GM12878 (cell line): ENCODE measurements at regions not wholly inside any gene's neighbourhood (a gene's known extent, or its start where the extent isn't known, plus 50 kb on each side); places are given as distances from the start of the nearest gene placed in this dataset.

Experiments
- ATAC-seq: fragments of 200-7000 bp; cut with Tn5 transposase; 3 replicates; pipeline ENCODE4 v1.9.1; 2020; ENCODE audit warnings: mild to moderate bottlenecking, moderate library complexity
- BruUV-seq: library from RNA; stranded (reverse); fragments of 400-500 nt; replicated peaks from 2 replicates; lab custom pipeline; 2021; lab: Mats Ljungman, UMichigan
- CTCF ChIA-PET: fragments of 300-600 bp; sonication (Branson Sonifier 250); formaldehyde crosslinking; extraction: SDS; loops from one replicate; lab custom pipeline; 2021; ENCODE audit warnings: inconsistent platforms; lab: Yijun Ruan, JAX
- POLR2A ChIA-PET: fragments of 350-600 bp; formaldehyde crosslinking; extraction: SDS; loops from one replicate; lab custom pipeline; 2021; ENCODE audit warnings: inconsistent platforms; lab: Charles Lee
- RAD21 ChIA-PET: fragments of 300-600 bp; sonication (Branson Sonifier 250); formaldehyde crosslinking; loops from one replicate; lab custom pipeline; 2023; ENCODE audit warnings: antibody characterized with exemption; ENCODE audit not compliant: unreplicated experiment; lab: Charles Lee
- SMC1A ChIA-PET: fragments of 300-600 bp; sonication (Branson Sonifier 250); formaldehyde crosslinking; loops from one replicate; lab custom pipeline; 2023; ENCODE audit not compliant: unreplicated experiment, uncharacterized antibody; lab: Charles Lee
- DNase-seq: peaks from one replicate; pipeline ENCODE4 v3.0.0-alpha.2; 2011; ENCODE audit warnings: low read depth, low spot score
- FAIRE-seq: peaks from 3 replicates; lab custom pipeline; 2011; peaks lifted over from hg19 to GRCh38; lab: Jason Lieb, UNC
- H2AFZ ChIP-seq: 2 replicates; pipeline ENCODE4 v1.6.0; 2011; ENCODE audit warnings: low read depth, low read length, control low read depth; ENCODE audit not compliant: control insufficient read depth
- H3K27ac ChIP-seq: 2 replicates; pipeline ENCODE4 v1.5.1; 2011; ENCODE audit warnings: control low read depth; ENCODE audit not compliant: control insufficient read depth, insufficient read depth
- H3K27me3 ChIP-seq, 2 experiments: replicated peaks in 1 of 2; 2 replicates each; pipeline versions ENCODE4 v1.6.0 to v1.6.1; 2011; ENCODE audit warnings: low read length in 1 of 2; ENCODE audit not compliant: control insufficient read depth in 2 of 2, insufficient read depth in 2 of 2
- H3K36me3 ChIP-seq, 2 experiments: 2 replicates each; pipeline ENCODE4 v1.5.1; 2011; ENCODE audit warnings: low read length in 1 of 2; ENCODE audit not compliant: control insufficient read depth in 2 of 2, insufficient read depth in 2 of 2
- H3K4me1 ChIP-seq: 2 replicates; pipeline ENCODE4 v1.6.1; 2011; ENCODE audit warnings: mild to moderate bottlenecking, low read length, moderate library complexity, mixed read lengths; ENCODE audit not compliant: control insufficient read depth, insufficient read depth
- H3K4me2 ChIP-seq: 2 replicates; pipeline ENCODE4 v1.6.0; 2011; ENCODE audit warnings: control low read depth; ENCODE audit not compliant: control insufficient read depth, insufficient read depth
- H3K4me3 ChIP-seq: fragments of 200-600 bp; sonication (generic); 2 replicates; pipeline ENCODE4 v1.5.1; 2016
- H3K79me2 ChIP-seq: 2 replicates; pipeline ENCODE4 v1.6.0; 2011; ENCODE audit warnings: low read length; ENCODE audit not compliant: control insufficient read depth, insufficient read depth
- H3K9ac ChIP-seq: 2 replicates; pipeline ENCODE4 v1.8.0; 2011; ENCODE audit warnings: low read length, control low read depth, mixed read lengths; ENCODE audit not compliant: control insufficient read depth, insufficient read depth
- H3K9me3 ChIP-seq: replicated peaks from 3 replicates; pipeline ENCODE4 v1.5.1; 2011; ENCODE audit warnings: mild to moderate bottlenecking, low read length; ENCODE audit not compliant: control insufficient read depth, insufficient read depth
- H4K20me1 ChIP-seq: 2 replicates; pipeline ENCODE4 v1.6.0; 2011; ENCODE audit not compliant: control insufficient read depth, insufficient read depth
- BACH1 ChIP-seq: fragments of 450-650 bp; IDR thresholded peaks from 2 replicates; pipeline ENCODE4 v1.6.1; 2017; ENCODE audit warnings: mild to moderate bottlenecking, borderline replicate concordance
- CBX3 ChIP-seq: fragments of 200-600 bp; sonication (generic); IDR thresholded peaks from 2 replicates; pipeline ENCODE4 v1.6.1; 2016; ENCODE audit warnings: low read depth, borderline replicate concordance
- CBX5 ChIP-seq: sonication (generic); IDR thresholded peaks from 2 replicates; pipeline ENCODE4 v1.6.1; 2016; ENCODE audit warnings: low read depth, moderate library complexity, mild to moderate bottlenecking, inconsistent platforms
- HSF1 ChIP-seq: fragments of 150-350 bp; IDR thresholded peaks from 2 replicates; pipeline ENCODE4 v1.6.1; 2014; ENCODE audit warnings: mild to moderate bottlenecking, low read depth, low read length
- IKZF2 ChIP-seq, 2 experiments: fragments of 450-650 bp; IDR thresholded peaks; 2 replicates each; pipeline ENCODE4 v1.6.1; 2017; ENCODE audit warnings: mild to moderate bottlenecking in 2 of 2, moderate library complexity in 2 of 2
- IRF4 ChIP-seq: IDR thresholded peaks from 2 replicates; pipeline ENCODE4 v1.6.1; 2011; ENCODE audit warnings: low read depth, low read length
- KDM1A ChIP-seq: fragments of 200-600 bp; sonication (generic); IDR thresholded peaks from 2 replicates; pipeline ENCODE4 v1.6.1; 2016; ENCODE audit warnings: borderline replicate concordance
- MTA3 ChIP-seq: IDR thresholded peaks from 2 replicates; pipeline ENCODE4 v1.6.1; 2012; ENCODE audit warnings: low read length, inconsistent platforms, borderline replicate concordance
- MYC ChIP-seq: IDR thresholded peaks from 2 replicates; pipeline ENCODE4 v1.6.1; 2011; ENCODE audit warnings: mild to moderate bottlenecking, low read length, moderate library complexity, inconsistent platforms; ENCODE audit not compliant: insufficient read depth, insufficient replicate concordance, insufficient read length, severe bottlenecking
- NFYA ChIP-seq: IDR thresholded peaks from 2 replicates; pipeline ENCODE4 v1.6.1; 2011; ENCODE audit warnings: low read depth, mild to moderate bottlenecking, low read length, improper control_type of control experiment, borderline replicate concordance
- NKRF ChIP-seq: fragments of 450-650 bp; conservative IDR thresholded peaks from 2 replicates; pipeline ENCODE4 v1.6.1; 2017; ENCODE audit warnings: mild to moderate bottlenecking, moderate library complexity
- RB1 ChIP-seq: fragments of 450-650 bp; formaldehyde crosslinking; IDR thresholded peaks from 2 replicates; pipeline ENCODE4 v1.6.1; 2017; ENCODE audit warnings: mild to moderate bottlenecking, borderline replicate concordance
- SMARCA5 ChIP-seq: fragments of 450-650 bp; IDR thresholded peaks from 2 replicates; pipeline ENCODE4 v1.6.1; 2017; ENCODE audit warnings: mild to moderate bottlenecking
- SUZ12 ChIP-seq: fragments of 200-600 bp; sonication (generic); IDR thresholded peaks from one replicate; pipeline ENCODE4 v1.6.1; 2018; ENCODE audit warnings: antibody characterized with exemption, mild to moderate bottlenecking; ENCODE audit not compliant: unreplicated experiment
- WRNIP1 ChIP-seq: IDR thresholded peaks from 2 replicates; pipeline ENCODE4 v1.6.1; 2011; ENCODE audit warnings: low read depth, low read length, improper control_type of control experiment, borderline replicate concordance
- ZNF24 ChIP-seq: fragments of 450-650 bp; IDR thresholded peaks from 2 replicates; pipeline ENCODE4 v1.6.1; 2017; ENCODE audit warnings: antibody characterized with exemption, mild to moderate bottlenecking
- ZNF592 ChIP-seq: fragments of 450-650 bp; IDR thresholded peaks from 2 replicates; pipeline ENCODE4 v1.6.1; 2017; ENCODE audit warnings: mild to moderate bottlenecking, moderate library complexity
- WGBS: methylation state at CpG from one replicate; pipeline ENCODE4 v1.1.6; 2016; ENCODE audit warnings: low lambda C conversion rate; ENCODE audit not compliant: insufficient replicate concordance, insufficient coverage; ENCODE audit errors: missing lambda C conversion rate; 5-methylcytosine and 5-hydroxymethylcytosine counted together
- in situ Hi-C: fragments of 300-500 bp; cut with MboI; formaldehyde crosslinking; loops from 9 replicates; pipeline ENCODE4 v1.14.3; 2018; ENCODE audit warnings: mixed read lengths
- intact Hi-C: fragments of 100-400 bp; cut with micrococcal nuclease; formaldehyde crosslinking; loops from one replicate; pipeline ENCODE4 v1.14.2; 2022; ENCODE audit not compliant: unreplicated experiment

GRCh38 chr15:77722759-77723460 is 90.2 kb upstream of the LINGO1 start:
- in situ Hi-C loops (no loop called here), intact Hi-C loops (no loop called here)
- BruUV-seq = no TSS peak
- Histone ChIP-seq H3K27me3 (no peaks in the 10 kb centered on the region; a peak in 3 of 4 replicates), H2AFZ (no peak overlapping the region), H3K9ac (no peak overlapping the region), H3K4me3 (no peak overlapping the region), H3K36me3 (no peaks in the 10 kb centered on the region), H3K4me1 (no peaks in the 10 kb centered on the region), H3K4me2 (no peak overlapping the region), H3K9me3 (no peaks in the 10 kb centered on the region), H4K20me1 (no peaks in the 10 kb centered on the region), H3K27ac (no peak overlapping the region), H3K79me2 (no peaks in the 10 kb centered on the region)
- DNase-seq (no peak), FAIRE-seq (no peak), ATAC-seq (no peak)
- TF ChIP-seq SUZ12 (no peak), MYC (no peak), IRF4 (no peak), KDM1A (no peak), HSF1 (no peak), IKZF2 (IDR thresholded peaks at IDR 0.05) (no peak), WRNIP1 (no peak), CBX3 (no peak), NKRF (no peak), BACH1 (no peak), ZNF24 (no peak), MTA3 (no peak), ZNF592 (no peak), CBX5 (no peak), RB1 (no peak), NFYA (no peak), SMARCA5 (no peak)
- WGBS = 51% methylated on average over 17 of the region's 18 CpGs
- ChIA-PET RAD21 (interaction anchor here (0.6 kb wide), 1 partner anchor 735 kb away, joined by 4 read pairs; no protein-coding TSS in a partner anchor), POLR2A (no interaction called here), SMC1A (no interaction called here), CTCF (no interaction called here)
